GM12878 (cell line): ENCODE measurements at regions not wholly inside any gene's neighbourhood (a gene's known extent, or its start where the extent isn't known, plus 50 kb on each side); places are given as distances from the start of the nearest gene placed in this dataset.

Source experiments
- ATAC-seq: fragments of 200-7000 bp; cut with Tn5 transposase; 3 replicates; pipeline ENCODE4 v1.9.1; 2020; ENCODE audit warnings: mild to moderate bottlenecking, moderate library complexity
- BruUV-seq: library from RNA; stranded (reverse); fragments of 400-500 nt; replicated peaks from 2 replicates; lab custom pipeline; 2021; lab: Mats Ljungman, UMichigan
- CTCF ChIA-PET: fragments of 300-600 bp; sonication (Branson Sonifier 250); formaldehyde crosslinking; extraction: SDS; loops from one replicate; lab custom pipeline; 2021; ENCODE audit warnings: inconsistent platforms; lab: Yijun Ruan, JAX
- POLR2A ChIA-PET: fragments of 350-600 bp; formaldehyde crosslinking; extraction: SDS; loops from one replicate; lab custom pipeline; 2021; ENCODE audit warnings: inconsistent platforms; lab: Charles Lee
- RAD21 ChIA-PET: fragments of 300-600 bp; sonication (Branson Sonifier 250); formaldehyde crosslinking; loops from one replicate; lab custom pipeline; 2023; ENCODE audit warnings: antibody characterized with exemption; ENCODE audit not compliant: unreplicated experiment; lab: Charles Lee
- SMC1A ChIA-PET: fragments of 300-600 bp; sonication (Branson Sonifier 250); formaldehyde crosslinking; loops from one replicate; lab custom pipeline; 2023; ENCODE audit not compliant: unreplicated experiment, uncharacterized antibody; lab: Charles Lee
- DNase-seq: peaks from one replicate; pipeline ENCODE4 v3.0.0-alpha.2; 2011; ENCODE audit warnings: low read depth, low spot score
- FAIRE-seq: peaks from 3 replicates; lab custom pipeline; 2011; peaks lifted over from hg19 to GRCh38; lab: Jason Lieb, UNC
- H2AFZ ChIP-seq: 2 replicates; pipeline ENCODE4 v1.6.0; 2011; ENCODE audit warnings: low read depth, low read length, control low read depth; ENCODE audit not compliant: control insufficient read depth
- H3K27ac ChIP-seq: 2 replicates; pipeline ENCODE4 v1.5.1; 2011; ENCODE audit warnings: control low read depth; ENCODE audit not compliant: control insufficient read depth, insufficient read depth
- H3K27me3 ChIP-seq, 2 experiments: replicated peaks in 1 of 2; 2 replicates each; pipeline versions ENCODE4 v1.6.0 to v1.6.1; 2011; ENCODE audit warnings: low read length in 1 of 2; ENCODE audit not compliant: control insufficient read depth in 2 of 2, insufficient read depth in 2 of 2
- H3K36me3 ChIP-seq, 2 experiments: 2 replicates each; pipeline ENCODE4 v1.5.1; 2011; ENCODE audit warnings: low read length in 1 of 2; ENCODE audit not compliant: control insufficient read depth in 2 of 2, insufficient read depth in 2 of 2
- H3K4me1 ChIP-seq: 2 replicates; pipeline ENCODE4 v1.6.1; 2011; ENCODE audit warnings: mild to moderate bottlenecking, low read length, moderate library complexity, mixed read lengths; ENCODE audit not compliant: control insufficient read depth, insufficient read depth
- H3K4me2 ChIP-seq: 2 replicates; pipeline ENCODE4 v1.6.0; 2011; ENCODE audit warnings: control low read depth; ENCODE audit not compliant: control insufficient read depth, insufficient read depth
- H3K4me3 ChIP-seq: fragments of 200-600 bp; sonication (generic); 2 replicates; pipeline ENCODE4 v1.5.1; 2016
- H3K79me2 ChIP-seq: 2 replicates; pipeline ENCODE4 v1.6.0; 2011; ENCODE audit warnings: low read length; ENCODE audit not compliant: control insufficient read depth, insufficient read depth
- H3K9ac ChIP-seq: 2 replicates; pipeline ENCODE4 v1.8.0; 2011; ENCODE audit warnings: low read length, control low read depth, mixed read lengths; ENCODE audit not compliant: control insufficient read depth, insufficient read depth
- H3K9me3 ChIP-seq: replicated peaks from 3 replicates; pipeline ENCODE4 v1.5.1; 2011; ENCODE audit warnings: mild to moderate bottlenecking, low read length; ENCODE audit not compliant: control insufficient read depth, insufficient read depth
- H4K20me1 ChIP-seq: 2 replicates; pipeline ENCODE4 v1.6.0; 2011; ENCODE audit not compliant: control insufficient read depth, insufficient read depth
- ELK1 ChIP-seq: IDR thresholded peaks from 2 replicates; pipeline ENCODE4 v1.6.1; 2012; ENCODE audit warnings: low read depth, low read length, improper control_type of control experiment
- HDGF ChIP-seq: fragments of 450-650 bp; IDR thresholded peaks from 2 replicates; pipeline ENCODE4 v1.6.1; 2016; ENCODE audit warnings: antibody characterized with exemption
- JUNB ChIP-seq: IDR thresholded peaks from 2 replicates; pipeline ENCODE4 v1.6.1; 2016; ENCODE audit warnings: antibody characterized with exemption, mild to moderate bottlenecking
- LARP7 ChIP-seq: fragments of 450-650 bp; IDR thresholded peaks from 2 replicates; pipeline ENCODE4 v1.6.1; 2017; ENCODE audit warnings: mild to moderate bottlenecking
- MLLT1 ChIP-seq: fragments of 450-650 bp; IDR thresholded peaks from 2 replicates; pipeline ENCODE4 v1.6.1; 2016; ENCODE audit warnings: mild to moderate bottlenecking
- MTA2 ChIP-seq: fragments of 450-650 bp; IDR thresholded peaks from 2 replicates; pipeline ENCODE4 v1.6.1; 2016; ENCODE audit warnings: low read depth, mild to moderate bottlenecking, moderate library complexity
- NFYB ChIP-seq: IDR thresholded peaks from 2 replicates; pipeline ENCODE4 v1.6.1; 2011; ENCODE audit warnings: low read depth, mild to moderate bottlenecking, low read length, improper control_type of control experiment, moderate library complexity; ENCODE audit not compliant: insufficient read depth
- NRF1 ChIP-seq: conservative IDR thresholded peaks from 2 replicates; pipeline ENCODE4 v1.6.1; 2011; ENCODE audit warnings: mild to moderate bottlenecking, low read depth, low read length, improper control_type of control experiment
- TBL1XR1 ChIP-seq: IDR thresholded peaks from 2 replicates; pipeline ENCODE4 v1.6.1; 2012; ENCODE audit warnings: low read depth, low read length, improper control_type of control experiment
- TCF12 ChIP-seq: IDR thresholded peaks from 2 replicates; pipeline ENCODE4 v1.6.1; 2011; ENCODE audit warnings: low read depth, mild to moderate bottlenecking, low read length
- ZBTB11 ChIP-seq: fragments of 450-650 bp; formaldehyde crosslinking; IDR thresholded peaks from 2 replicates; pipeline ENCODE4 v1.5.0; 2022; ENCODE audit warnings: mild to moderate bottlenecking, missing genetic modification characterization
- ZNF274 ChIP-seq: IDR thresholded peaks from one replicate; pipeline ENCODE4 v1.8.0; 2011; ENCODE audit not compliant: insufficient read length, insufficient read depth
- WGBS: methylation state at CpG from one replicate; pipeline ENCODE4 v1.1.6; 2016; ENCODE audit warnings: low lambda C conversion rate; ENCODE audit not compliant: insufficient replicate concordance, insufficient coverage; ENCODE audit errors: missing lambda C conversion rate; 5-methylcytosine and 5-hydroxymethylcytosine counted together
- in situ Hi-C: fragments of 300-500 bp; cut with MboI; formaldehyde crosslinking; loops from 9 replicates; pipeline ENCODE4 v1.14.3; 2018; ENCODE audit warnings: mixed read lengths
- intact Hi-C: fragments of 100-400 bp; cut with micrococcal nuclease; formaldehyde crosslinking; loops from one replicate; pipeline ENCODE4 v1.14.2; 2022; ENCODE audit not compliant: unreplicated experiment

- FAIRE-seq, result no peak
- Histone ChIP-seq H3K36me3 (no peaks in the 10 kb centered on the region), H3K9me3 (no peaks in the 10 kb centered on the region; the same call in 1 of the 3 replicates), H3K27me3 (no peaks in the 10 kb centered on the region), H3K4me2 (no peak overlapping the region), H3K79me2 (no peaks in the 10 kb centered on the region), H3K27ac (no peak overlapping the region), H4K20me1 (no peaks in the 10 kb centered on the region), H2AFZ (no peak overlapping the region), H3K4me3 (no peak overlapping the region), H3K9ac (no peak overlapping the region), H3K4me1 (no peaks in the 10 kb centered on the region)
- no peak for ATAC-seq
- DNase-seq, result no peak
- intact Hi-C loops, result no loop called here
- ChIA-PET CTCF (no interaction called here), RAD21 (no interaction called here), POLR2A (no interaction called here), SMC1A (interaction anchor here (0.8 kb wide), 1 partner anchor 29 kb away, joined by 4 read pairs; no protein-coding TSS in a partner anchor)
- in situ Hi-C loops, result no loop called here
- TF ChIP-seq MTA2 (no peak), TCF12 (no peak), NFYB (no peak), LARP7 (no peak), NRF1 (no peak), MLLT1 (no peak), JUNB (no peak), TBL1XR1 (no peak), ELK1 (no peak), HDGF (no peak), ZBTB11 (CRISPR knock-in tag) (no peak), ZNF274 (no peak)
- WGBS, result 0% methylated on average over 1 of the region's 1 CpG
- BruUV-seq, result no TSS peak
Observed at GRCh38 chr4:31230594-31230993, 510.4 kb downstream of the PCDH7 start.
